Body of pancreas (tissue), 4 donors: ENCODE measurements at regions not wholly inside any gene's neighbourhood (a gene's known extent, or its start where the extent isn't known, plus 50 kb on each side); places are given as distances from the start of the nearest gene placed in this dataset.

Experiments used
- ATAC-seq: fragments of 150-250 bp; one replicate; pipeline ENCODE4 v1.9.1; 2016
- DNase-seq, 4 donors: peaks; one replicate each; pipeline ENCODE4 v3.0.0-alpha.2; 2019
- H3K27ac ChIP-seq, 4 donors: fragments of 200-600 bp; sonication (generic); 1 replicate in 3 of 4; 2 replicates in 1 of 4; pipeline versions ENCODE4 v1.5.1 to v1.6.1; 2016 to 2019; ENCODE audit warnings: mild to moderate bottlenecking in 1 of 4, mixed read lengths in 1 of 4, moderate library complexity in 1 of 4
- H3K27me3 ChIP-seq, 2 donors: fragments of 200-600 bp; sonication (generic); one replicate each; pipeline ENCODE4 v1.6.0; 2016; ENCODE audit warnings: mild to moderate bottlenecking in 1 of 2
- H3K36me3 ChIP-seq, 2 donors: fragments of 200-600 bp; sonication (generic); replicated peaks in 1 of 2; 2 replicates each; pipeline ENCODE4 v1.5.1; 2016; ENCODE audit warnings: low read depth in 2 of 2; ENCODE audit not compliant: insufficient read depth in 1 of 2
- H3K4me1 ChIP-seq: fragments of 200-600 bp; sonication (generic); one replicate; pipeline ENCODE4 v1.6.0; 2016
- H3K4me3 ChIP-seq, 2 donors: fragments of 200-600 bp; sonication (generic); 1 replicate in 1 of 2; 2 replicates in 1 of 2; pipeline ENCODE4 v1.5.1; 2016 to 2019
- H3K9me3 ChIP-seq, 3 donors: fragments of 200-600 bp; sonication (generic); 1 replicate in 2 of 3; 2 replicates in 1 of 3; pipeline ENCODE4 v1.5.1; 2016
- POLR2A ChIP-seq, 3 donors: fragments of 450-650 bp; IDR thresholded peaks; one replicate each; pipeline ENCODE4 v1.6.1; 2016; ENCODE audit warnings: antibody characterized with exemption in 3 of 3, mild to moderate bottlenecking in 2 of 3
- WGBS, 2 donors: methylation state at CpG; one replicate each; pipeline ENCODE4 v1.1.5; 2017; 5-methylcytosine and 5-hydroxymethylcytosine counted together
- intact Hi-C: fragments of 100-400 bp; cut with DNase I; formaldehyde crosslinking; loops from one replicate; pipeline ENCODE4 v1.15.1; 2023
- TF ChIP-seq, protein P1 (sequence below), 7 experiments: fragments of 450-650 bp in 4 of 7; fragments of 200-600 bp in 3 of 7; sonication (generic) in 3 of 7; IDR thresholded peaks; one replicate each; pipeline ENCODE4 v1.5.1; 2016 to 2019; ENCODE audit warnings: antibody characterized with exemption in 7 of 7

DNA sequence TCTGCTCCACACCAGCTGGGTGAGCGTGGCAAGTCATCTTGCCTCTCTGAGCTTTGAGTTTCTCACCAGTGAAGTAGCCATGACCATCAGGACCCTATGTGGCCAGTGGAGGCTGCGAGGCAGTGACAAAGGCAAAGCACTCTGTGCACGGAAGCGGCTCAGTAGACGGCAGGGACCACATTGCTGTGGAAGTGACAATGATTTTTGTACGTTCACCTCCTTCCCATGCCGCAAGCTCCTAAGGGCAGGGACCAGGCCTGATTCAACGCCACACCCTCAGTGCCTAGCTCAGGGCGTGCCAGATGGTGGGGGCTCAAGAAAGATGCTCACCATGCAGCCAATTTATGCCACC, 210.5 kb downstream of the MATN1 start:
- H3K4me3 ChIP-seq = no peak overlapping the region
- H3K27ac ChIP-seq = no peak overlapping the region
- WGBS, 2 donors = 90 to 92% methylated on average over 8 to 9 of the region's 9 CpGs
- no peaks in the 10 kb centered on the region for H3K4me1 ChIP-seq
- intact Hi-C loops = no loop called here
- DNase-seq = no peak
- no peak for ATAC-seq
- H3K36me3 ChIP-seq = no peaks in the 10 kb centered on the region
- TF ChIP-seq POLR2A (IDR thresholded peaks at IDR 0.05) = no peak
- TF ChIP-seq, protein P1, sequence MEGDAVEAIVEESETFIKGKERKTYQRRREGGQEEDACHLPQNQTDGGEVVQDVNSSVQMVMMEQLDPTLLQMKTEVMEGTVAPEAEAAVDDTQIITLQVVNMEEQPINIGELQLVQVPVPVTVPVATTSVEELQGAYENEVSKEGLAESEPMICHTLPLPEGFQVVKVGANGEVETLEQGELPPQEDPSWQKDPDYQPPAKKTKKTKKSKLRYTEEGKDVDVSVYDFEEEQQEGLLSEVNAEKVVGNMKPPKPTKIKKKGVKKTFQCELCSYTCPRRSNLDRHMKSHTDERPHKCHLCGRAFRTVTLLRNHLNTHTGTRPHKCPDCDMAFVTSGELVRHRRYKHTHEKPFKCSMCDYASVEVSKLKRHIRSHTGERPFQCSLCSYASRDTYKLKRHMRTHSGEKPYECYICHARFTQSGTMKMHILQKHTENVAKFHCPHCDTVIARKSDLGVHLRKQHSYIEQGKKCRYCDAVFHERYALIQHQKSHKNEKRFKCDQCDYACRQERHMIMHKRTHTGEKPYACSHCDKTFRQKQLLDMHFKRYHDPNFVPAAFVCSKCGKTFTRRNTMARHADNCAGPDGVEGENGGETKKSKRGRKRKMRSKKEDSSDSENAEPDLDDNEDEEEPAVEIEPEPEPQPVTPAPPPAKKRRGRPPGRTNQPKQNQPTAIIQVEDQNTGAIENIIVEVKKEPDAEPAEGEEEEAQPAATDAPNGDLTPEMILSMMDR (IDR thresholded peaks at IDR 0.05) = no peak
- no peaks in the 10 kb centered on the region for H3K27me3 ChIP-seq
- no peaks in the 10 kb centered on the region for H3K9me3 ChIP-seq

GRCh38 chr1:30511991-30512913, 211.1 kb downstream of the MATN1 start:
- no peak for ATAC-seq
- Histone ChIP-seq H3K27me3 (no peaks in the 10 kb centered on the region), H3K4me1 (no peaks in the 10 kb centered on the region), H3K9me3 (no peaks in the 10 kb centered on the region), H3K36me3 (no peaks in the 10 kb centered on the region), H3K4me3 (no peak overlapping the region), H3K27ac (no peak overlapping the region)
- intact Hi-C loops = no loop called here
- WGBS, 2 donors = 56 to 62% methylated on average over 18 of the region's 18 CpGs
- no peak for DNase-seq
- TF ChIP-seq, protein P1 (IDR thresholded peaks at IDR 0.05) = no peak
- TF ChIP-seq POLR2A (IDR thresholded peaks at IDR 0.05) = no peak

DNA sequence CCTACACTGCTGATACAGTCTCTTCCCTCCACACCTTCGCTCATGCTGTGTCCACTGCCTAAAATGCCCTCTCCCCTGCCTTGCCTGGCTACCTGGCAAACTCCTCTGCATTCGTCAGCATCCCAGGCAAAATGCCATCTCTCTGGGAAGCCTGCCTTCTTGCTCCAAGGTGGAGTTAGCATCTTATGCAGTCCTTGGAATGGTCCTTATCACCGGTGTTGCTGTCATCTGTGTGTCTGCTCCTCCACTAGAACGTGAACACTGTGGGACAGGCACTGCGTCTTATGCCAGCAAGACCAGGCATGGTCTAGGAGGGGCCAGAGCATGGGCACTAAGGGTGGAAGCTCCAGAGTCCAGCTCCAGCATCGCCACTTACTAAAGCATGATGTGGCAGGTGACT, 211.8 kb downstream of the MATN1 start:
- Histone ChIP-seq H3K36me3 (no peaks in the 10 kb centered on the region), H3K4me1 (no peaks in the 10 kb centered on the region), H3K27ac (no peak overlapping the region), H3K9me3 (no peaks in the 10 kb centered on the region), H3K4me3 (no peak overlapping the region), H3K27me3 (no peaks in the 10 kb centered on the region)
- no peak for TF ChIP-seq POLR2A (IDR thresholded peaks at IDR 0.05)
- TF ChIP-seq, protein P1 (IDR thresholded peaks at IDR 0.05) = no peak
- intact Hi-C loops = no loop called here
- ATAC-seq = no peak
- DNase-seq = no peak
- WGBS, 2 donors = 76 to 86% methylated on average over 6 of the region's 6 CpGs

DNA sequence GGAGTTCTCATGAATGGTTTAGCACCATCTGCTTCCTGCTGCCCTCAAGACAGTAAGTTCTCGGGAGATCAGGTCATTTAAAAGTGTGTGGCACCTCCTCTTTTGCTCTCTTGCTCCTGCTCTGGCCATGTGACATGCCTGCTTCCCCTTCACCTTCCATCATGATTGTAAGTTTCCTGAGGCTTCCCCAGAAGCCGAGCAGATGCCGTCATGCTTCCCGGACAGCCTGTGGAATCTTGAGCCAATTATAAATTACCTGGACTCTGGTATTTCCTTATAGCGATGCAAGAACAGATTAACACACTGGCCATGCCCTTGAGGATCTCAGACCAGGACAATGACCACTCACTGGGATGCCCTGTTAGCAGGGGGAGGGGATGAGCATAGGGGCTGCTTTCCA, 212.3 kb downstream of the MATN1 start:
- ATAC-seq (no peak), DNase-seq (no peak)
- intact Hi-C loops = no loop called here
- no peak for TF ChIP-seq POLR2A (IDR thresholded peaks at IDR 0.05)
- TF ChIP-seq, protein P1 (IDR thresholded peaks at IDR 0.05) = no peak
- no peaks in the 10 kb centered on the region for H3K27me3 ChIP-seq
- no peak overlapping the region for H3K4me3 ChIP-seq
- no peaks in the 10 kb centered on the region for H3K4me1 ChIP-seq
- H3K36me3 ChIP-seq = no peaks in the 10 kb centered on the region
- WGBS, 2 donors = 76 to 87% methylated on average over 5 of the region's 5 CpGs
- H3K9me3 ChIP-seq = no peaks in the 10 kb centered on the region
- H3K27ac ChIP-seq = no peak overlapping the region

DNA sequence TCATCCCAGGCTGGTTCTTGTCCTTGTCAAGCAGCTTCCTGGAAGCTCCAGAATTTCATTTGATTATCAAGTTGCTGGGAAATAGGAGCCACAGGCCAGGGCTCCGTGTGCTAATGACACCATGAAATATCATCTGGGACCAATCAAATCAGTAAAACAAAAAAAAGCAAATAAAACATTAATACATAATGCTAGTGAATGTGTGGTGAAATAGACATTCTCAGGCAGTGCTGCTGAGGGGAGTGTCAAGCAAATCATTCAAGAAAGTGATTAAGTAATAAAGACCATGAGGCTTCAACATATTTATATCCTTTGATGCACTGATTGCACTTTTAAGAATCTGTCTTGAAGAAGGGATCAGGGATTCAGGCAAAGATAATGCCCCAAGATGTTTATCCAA, 213.7 kb downstream of the MATN1 start:
- intact Hi-C loops = no loop called here
- no peak overlapping the region for H3K4me3 ChIP-seq
- H3K27ac ChIP-seq = no peak overlapping the region
- H3K9me3 ChIP-seq = no peaks in the 10 kb centered on the region
- no peak for ATAC-seq
- WGBS, 2 donors = 16 to 26% methylated on average over 1 of the region's 1 CpG
- DNase-seq = no peak
- no peaks in the 10 kb centered on the region for H3K4me1 ChIP-seq
- H3K27me3 ChIP-seq = no peaks in the 10 kb centered on the region
- no peaks in the 10 kb centered on the region for H3K36me3 ChIP-seq
- TF ChIP-seq, protein P1 (IDR thresholded peaks at IDR 0.05) = no peak
- no peak for TF ChIP-seq POLR2A (IDR thresholded peaks at IDR 0.05)
